ENCODE measurements at regions not wholly inside any gene's neighbourhood (a gene's known extent, or its start where the extent isn't known, plus 50 kb on each side); places are given as distances from the start of the nearest gene placed in this dataset.

DNA sequence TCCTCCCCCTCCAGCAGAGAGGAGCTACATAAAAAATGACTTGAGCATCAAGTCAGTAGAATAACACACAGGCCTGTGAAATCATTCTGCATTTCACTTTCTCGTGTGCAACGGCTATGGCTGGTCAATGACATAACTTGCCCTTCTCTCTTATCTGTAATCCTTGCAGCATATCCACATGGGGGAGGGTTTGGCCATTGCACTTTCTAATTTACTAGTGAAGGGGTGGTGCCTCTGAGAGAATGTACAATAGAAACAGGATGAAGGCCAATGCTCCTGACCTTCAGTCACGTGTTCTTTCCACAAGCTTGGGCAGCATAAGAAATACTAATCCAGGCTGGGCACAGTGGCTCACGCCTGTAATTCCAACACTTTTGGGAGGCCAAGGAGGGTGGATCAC lies 641.0 kb upstream of the ARGLU1 start:
- TF ChIP-seq, protein P1, sequence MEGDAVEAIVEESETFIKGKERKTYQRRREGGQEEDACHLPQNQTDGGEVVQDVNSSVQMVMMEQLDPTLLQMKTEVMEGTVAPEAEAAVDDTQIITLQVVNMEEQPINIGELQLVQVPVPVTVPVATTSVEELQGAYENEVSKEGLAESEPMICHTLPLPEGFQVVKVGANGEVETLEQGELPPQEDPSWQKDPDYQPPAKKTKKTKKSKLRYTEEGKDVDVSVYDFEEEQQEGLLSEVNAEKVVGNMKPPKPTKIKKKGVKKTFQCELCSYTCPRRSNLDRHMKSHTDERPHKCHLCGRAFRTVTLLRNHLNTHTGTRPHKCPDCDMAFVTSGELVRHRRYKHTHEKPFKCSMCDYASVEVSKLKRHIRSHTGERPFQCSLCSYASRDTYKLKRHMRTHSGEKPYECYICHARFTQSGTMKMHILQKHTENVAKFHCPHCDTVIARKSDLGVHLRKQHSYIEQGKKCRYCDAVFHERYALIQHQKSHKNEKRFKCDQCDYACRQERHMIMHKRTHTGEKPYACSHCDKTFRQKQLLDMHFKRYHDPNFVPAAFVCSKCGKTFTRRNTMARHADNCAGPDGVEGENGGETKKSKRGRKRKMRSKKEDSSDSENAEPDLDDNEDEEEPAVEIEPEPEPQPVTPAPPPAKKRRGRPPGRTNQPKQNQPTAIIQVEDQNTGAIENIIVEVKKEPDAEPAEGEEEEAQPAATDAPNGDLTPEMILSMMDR (conservative IDR thresholded peaks at IDR 0.05 in 1 of 2, IDR thresholded peaks at IDR 0.05 in 1 of 2; ENCODE audit: extremely low read depth in 1 of 2, insufficient read depth in 1 of 2, low read depth in 1 of 2, low read length in 2 of 2): no peak
- TF ChIP-seq EZH2 (IDR thresholded peaks at IDR 0.05; ENCODE audit: borderline replicate concordance, low read length): no peak
